H9 (cell line): ENCODE measurements at regions not wholly inside any gene's neighbourhood (a gene's known extent, or its start where the extent isn't known, plus 50 kb on each side); places are given as distances from the start of the nearest gene placed in this dataset.

Source experiments
- DNase-seq: peaks from one replicate; pipeline ENCODE4 v3.0.0-alpha.2; 2017
- H2AFZ ChIP-seq: one replicate; pipeline ENCODE4 v1.6.1; 2013; ENCODE audit warnings: mild to moderate bottlenecking, low read length, control low read depth, moderate library complexity
- H2AK5ac ChIP-seq: 2 replicates; pipeline ENCODE4 v1.6.1; 2013; ENCODE audit warnings: low read length, control low read depth, mixed read lengths; ENCODE audit not compliant: insufficient read length
- H2BK120ac ChIP-seq: one replicate; pipeline ENCODE4 v1.6.1; 2013; ENCODE audit warnings: low read depth, mild to moderate bottlenecking, low read length, control low read depth, inconsistent platforms; ENCODE audit not compliant: poor library complexity, severe bottlenecking
- H2BK12ac ChIP-seq: 2 replicates; pipeline ENCODE4 v1.6.1; 2013; ENCODE audit warnings: low read length, control low read depth, mixed read lengths, low read depth; ENCODE audit not compliant: insufficient read length
- H2BK15ac ChIP-seq: 2 replicates; pipeline ENCODE4 v1.6.1; 2013; ENCODE audit warnings: low read depth, low read length, control low read depth
- H2BK20ac ChIP-seq: one replicate; pipeline ENCODE4 v1.6.1; 2013; ENCODE audit warnings: low read depth, mild to moderate bottlenecking, low read length, control low read depth, inconsistent platforms; ENCODE audit not compliant: poor library complexity, severe bottlenecking
- H2BK5ac ChIP-seq: 2 replicates; pipeline ENCODE4 v1.6.1; 2013; ENCODE audit warnings: low read length, control low read depth, mixed read lengths; ENCODE audit not compliant: insufficient read length
- H3K14ac ChIP-seq: 2 replicates; pipeline ENCODE4 v1.6.1; 2013; ENCODE audit warnings: low read length, control low read depth; ENCODE audit not compliant: insufficient read depth
- H3K18ac ChIP-seq: 2 replicates; pipeline ENCODE4 v1.6.1; 2013; ENCODE audit warnings: low read depth, mild to moderate bottlenecking, mixed read lengths, low read length, control low read depth; ENCODE audit not compliant: insufficient read length
- H3K23ac ChIP-seq: 2 replicates; pipeline ENCODE4 v1.6.1; 2013; ENCODE audit warnings: low read length, control low read depth, mixed read lengths, low read depth; ENCODE audit not compliant: insufficient read length
- H3K23me2 ChIP-seq: 2 replicates; pipeline ENCODE4 v1.6.1; 2013; ENCODE audit warnings: low read depth, mild to moderate bottlenecking, mixed read lengths, low read length, control low read depth; ENCODE audit not compliant: insufficient read length, poor library complexity, severe bottlenecking
- H3K27ac ChIP-seq: 2 replicates; pipeline ENCODE4 v1.5.1; 2013; ENCODE audit warnings: low read length, control low read depth, mixed read lengths, low read depth; ENCODE audit not compliant: insufficient read length
- H3K27me3 ChIP-seq: 2 replicates; pipeline ENCODE4 v1.6.1; 2013; ENCODE audit warnings: low read length, control low read depth, inconsistent platforms; ENCODE audit not compliant: insufficient read depth
- H3K4ac ChIP-seq: 2 replicates; pipeline ENCODE4 v1.6.1; 2013; ENCODE audit warnings: low read depth, mild to moderate bottlenecking, control low read depth, inconsistent platforms, low read length, moderate library complexity
- H3K4me1 ChIP-seq: 2 replicates; pipeline ENCODE4 v1.6.1; 2013; ENCODE audit warnings: low read length, control low read depth, inconsistent platforms; ENCODE audit not compliant: insufficient read depth
- H3K4me2 ChIP-seq: 2 replicates; pipeline ENCODE4 v1.6.1; 2013; ENCODE audit warnings: low read length, control low read depth, mixed read lengths; ENCODE audit not compliant: insufficient read length, insufficient read depth
- H3K56ac ChIP-seq: 2 replicates; pipeline ENCODE4 v1.6.1; 2013; ENCODE audit warnings: low read depth, mild to moderate bottlenecking, mixed read lengths, low read length, control low read depth; ENCODE audit not compliant: insufficient read length
- H3K79me1 ChIP-seq: 2 replicates; pipeline ENCODE4 v1.6.1; 2013; ENCODE audit warnings: low read depth, mild to moderate bottlenecking, moderate library complexity, low read length, control low read depth, inconsistent platforms; ENCODE audit not compliant: insufficient read depth, poor library complexity, severe bottlenecking
- H3K79me2 ChIP-seq: 2 replicates; pipeline ENCODE4 v1.6.1; 2013; ENCODE audit warnings: low read length, control low read depth, inconsistent platforms; ENCODE audit not compliant: insufficient read depth
- H3K9ac ChIP-seq: 2 replicates; pipeline ENCODE4 v1.6.1; 2013; ENCODE audit warnings: low read length, control low read depth, mixed read lengths; ENCODE audit not compliant: insufficient read length; ENCODE audit errors: extremely low read depth
- H3K9me3 ChIP-seq: one replicate; pipeline ENCODE4 v1.6.1; 2013; ENCODE audit warnings: low read depth, low read length, inconsistent platforms; ENCODE audit not compliant: control insufficient read depth
- H3T11ph ChIP-seq: one replicate; pipeline ENCODE4 v1.6.1; 2013; ENCODE audit warnings: mild to moderate bottlenecking, low read length, control low read depth, inconsistent platforms
- H4K20me1 ChIP-seq: one replicate; pipeline ENCODE4 v1.6.1; 2013; ENCODE audit not compliant: control insufficient read depth, insufficient read length, insufficient read depth
- H4K5ac ChIP-seq: 2 replicates; pipeline ENCODE4 v1.6.1; 2013; ENCODE audit warnings: low read depth, mild to moderate bottlenecking, mixed read lengths, low read length, control low read depth; ENCODE audit not compliant: insufficient read length
- H4K8ac ChIP-seq: replicated peaks from 2 replicates; pipeline ENCODE4 v1.6.1; 2013; ENCODE audit warnings: low read length, control low read depth, mixed read lengths, low read depth; ENCODE audit not compliant: insufficient read length
- H4K91ac ChIP-seq: 2 replicates; pipeline ENCODE4 v1.6.1; 2013; ENCODE audit warnings: low read depth, mild to moderate bottlenecking, moderate library complexity, mixed read lengths, low read length, control low read depth; ENCODE audit not compliant: insufficient read length
- H3K27ac Mint-ChIP-seq, 3 experiments: 2 replicates in 2 of 3; 3 replicates in 1 of 3; pipeline ENCODE4 v1.8.0; 2020 to 2021; ENCODE audit warnings: mixed read lengths in 3 of 3, mild to moderate bottlenecking in 1 of 3, moderate library complexity in 1 of 3
- H3K27me3 Mint-ChIP-seq: 2 replicates; pipeline ENCODE4 v1.8.0; 2021; ENCODE audit warnings: low read depth, mild to moderate bottlenecking, moderate library complexity, mixed read lengths
- H3K36me3 Mint-ChIP-seq, 3 experiments: 2 replicates in 2 of 3; 3 replicates in 1 of 3; pipeline ENCODE4 v1.8.0; 2020 to 2021; ENCODE audit warnings: low read depth in 3 of 3, mixed read lengths in 3 of 3; ENCODE audit not compliant: insufficient read depth in 1 of 3
- H3K4me1 Mint-ChIP-seq, 2 experiments: 2 replicates each; pipeline ENCODE4 v1.8.0; 2020; ENCODE audit warnings: mixed read lengths in 2 of 2
- H3K4me3 Mint-ChIP-seq, 2 experiments: 2 replicates in 1 of 2; 3 replicates in 1 of 2; pipeline ENCODE4 v1.8.0; 2020 to 2021; ENCODE audit warnings: mild to moderate bottlenecking in 2 of 2, mixed read lengths in 2 of 2, moderate library complexity in 1 of 2
- H3K9me3 Mint-ChIP-seq, 2 experiments: 2 replicates in 1 of 2; 3 replicates in 1 of 2; pipeline ENCODE4 v1.8.0; 2020; ENCODE audit warnings: mild to moderate bottlenecking in 2 of 2, mixed read lengths in 2 of 2, moderate library complexity in 1 of 2
- WGBS: extraction: QIAGEN DNeasy Blood & Tissue Kit; methylation state at CpG from one replicate; pipeline ENCODE4 v1.1.7; 2013; ENCODE audit warnings: missing lambda C conversion rate, low lambda C conversion rate, mixed read lengths; ENCODE audit not compliant: insufficient read length; ENCODE audit errors: extremely low coverage; 5-methylcytosine and 5-hydroxymethylcytosine counted together
- TF ChIP-seq, protein P1 (sequence below): fragments of 200-600 bp; sonication (generic); conservative IDR thresholded peaks from 3 replicates; pipeline ENCODE4 v1.8.0; 2021; ENCODE audit warnings: antibody characterized with exemption, mild to moderate bottlenecking

DNA sequence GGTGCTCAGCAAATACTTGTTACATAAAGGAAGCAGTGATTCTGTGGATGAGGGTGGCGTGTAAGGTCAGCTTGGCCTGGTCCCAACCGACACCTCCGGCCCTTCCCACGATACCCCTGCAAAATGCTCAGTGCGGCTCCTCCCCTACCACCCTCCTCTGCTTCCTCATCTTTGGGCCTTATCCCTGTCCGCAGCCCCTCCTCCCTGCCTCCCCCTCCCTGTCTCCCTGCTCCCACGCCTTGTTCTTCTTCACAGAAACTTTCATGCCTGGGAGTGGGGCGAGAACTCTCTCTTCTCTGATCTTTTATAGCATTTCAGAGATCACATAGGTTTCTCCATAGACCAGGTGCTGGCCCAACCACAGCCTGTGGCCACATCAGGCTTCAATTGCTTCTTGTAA, 75.0 kb upstream of the ATP2B2 start:
- Histone ChIP-seq H3K27me3 (no peaks in the 10 kb centered on the region; the same call in 1 of the 2 replicates), H2BK15ac (no peak overlapping the region), H3K23me2 (no peaks in the 10 kb centered on the region), H3K18ac (no peak overlapping the region), H3K9me3 (no peaks in the 10 kb centered on the region), H3K14ac (no peak overlapping the region), H4K5ac (no peak overlapping the region), H2AK5ac (no peak overlapping the region), H3K9ac (no peak overlapping the region), H2BK5ac (no peak overlapping the region), H2AFZ (no peak overlapping the region), H3K4me1 (no peaks in the 10 kb centered on the region), H4K8ac (no peak overlapping the region), H4K91ac (no peak overlapping the region), H2BK120ac (no peak overlapping the region), H3K27ac (no peak overlapping the region), H3K4me2 (no peak overlapping the region), H3T11ph (no peak overlapping the region), H3K56ac (no peak overlapping the region), H3K4ac (no peak overlapping the region), H4K20me1 (no peaks in the 10 kb centered on the region), H2BK20ac (no peak overlapping the region), H2BK12ac (no peak overlapping the region), H3K23ac (no peak overlapping the region), H3K79me2 (no peaks in the 10 kb centered on the region), H3K79me1 (no peaks in the 10 kb centered on the region)
- Mint-ChIP-seq H3K27me3 (peaks cover under 1% of the 10 kb centered on the region), H3K4me3 (no peak overlapping the region), H3K27ac (no peak overlapping the region), H3K4me1 (peaks cover 13 to 16% of the 10 kb centered on the region in 2 experiments), H3K36me3 (no peaks in the 10 kb centered on the region), H3K9me3 (no peaks in the 10 kb centered on the region)
- DNase-seq: no peak
- TF ChIP-seq, protein P1, sequence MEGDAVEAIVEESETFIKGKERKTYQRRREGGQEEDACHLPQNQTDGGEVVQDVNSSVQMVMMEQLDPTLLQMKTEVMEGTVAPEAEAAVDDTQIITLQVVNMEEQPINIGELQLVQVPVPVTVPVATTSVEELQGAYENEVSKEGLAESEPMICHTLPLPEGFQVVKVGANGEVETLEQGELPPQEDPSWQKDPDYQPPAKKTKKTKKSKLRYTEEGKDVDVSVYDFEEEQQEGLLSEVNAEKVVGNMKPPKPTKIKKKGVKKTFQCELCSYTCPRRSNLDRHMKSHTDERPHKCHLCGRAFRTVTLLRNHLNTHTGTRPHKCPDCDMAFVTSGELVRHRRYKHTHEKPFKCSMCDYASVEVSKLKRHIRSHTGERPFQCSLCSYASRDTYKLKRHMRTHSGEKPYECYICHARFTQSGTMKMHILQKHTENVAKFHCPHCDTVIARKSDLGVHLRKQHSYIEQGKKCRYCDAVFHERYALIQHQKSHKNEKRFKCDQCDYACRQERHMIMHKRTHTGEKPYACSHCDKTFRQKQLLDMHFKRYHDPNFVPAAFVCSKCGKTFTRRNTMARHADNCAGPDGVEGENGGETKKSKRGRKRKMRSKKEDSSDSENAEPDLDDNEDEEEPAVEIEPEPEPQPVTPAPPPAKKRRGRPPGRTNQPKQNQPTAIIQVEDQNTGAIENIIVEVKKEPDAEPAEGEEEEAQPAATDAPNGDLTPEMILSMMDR: no peak
- WGBS: no CpG with 5 or more reads among the region's 8 CpGs
